Gastroesophageal sphincter (tissue), 3 donors: ENCODE measurements at regions not wholly inside any gene's neighbourhood (a gene's known extent, or its start where the extent isn't known, plus 50 kb on each side); places are given as distances from the start of the nearest gene placed in this dataset.

Source experiments
- EP300 ChIP-seq: sonication (generic); formaldehyde crosslinking; IDR thresholded peaks from one replicate; pipeline ENCODE4 v1.6.1; 2017; ENCODE audit warnings: antibody characterized with exemption, mild to moderate bottlenecking
- POLR2A ChIP-seq, 2 donors: fragments of 450-650 bp; IDR thresholded peaks; one replicate each; pipeline ENCODE4 v1.6.1; 2017; ENCODE audit warnings: antibody characterized with exemption in 2 of 2, mild to moderate bottlenecking in 2 of 2, moderate library complexity in 1 of 2
- TF ChIP-seq, protein P1 (sequence below), 4 experiments: fragments of 200-600 bp in 2 of 4; fragments of 450-650 bp in 2 of 4; sonication (generic) in 1 of 4; IDR thresholded peaks; one replicate each; pipeline ENCODE4 v1.5.1; 2017 to 2019; ENCODE audit warnings: antibody characterized with exemption in 4 of 4, mild to moderate bottlenecking in 2 of 4, moderate library complexity in 2 of 4

DNA sequence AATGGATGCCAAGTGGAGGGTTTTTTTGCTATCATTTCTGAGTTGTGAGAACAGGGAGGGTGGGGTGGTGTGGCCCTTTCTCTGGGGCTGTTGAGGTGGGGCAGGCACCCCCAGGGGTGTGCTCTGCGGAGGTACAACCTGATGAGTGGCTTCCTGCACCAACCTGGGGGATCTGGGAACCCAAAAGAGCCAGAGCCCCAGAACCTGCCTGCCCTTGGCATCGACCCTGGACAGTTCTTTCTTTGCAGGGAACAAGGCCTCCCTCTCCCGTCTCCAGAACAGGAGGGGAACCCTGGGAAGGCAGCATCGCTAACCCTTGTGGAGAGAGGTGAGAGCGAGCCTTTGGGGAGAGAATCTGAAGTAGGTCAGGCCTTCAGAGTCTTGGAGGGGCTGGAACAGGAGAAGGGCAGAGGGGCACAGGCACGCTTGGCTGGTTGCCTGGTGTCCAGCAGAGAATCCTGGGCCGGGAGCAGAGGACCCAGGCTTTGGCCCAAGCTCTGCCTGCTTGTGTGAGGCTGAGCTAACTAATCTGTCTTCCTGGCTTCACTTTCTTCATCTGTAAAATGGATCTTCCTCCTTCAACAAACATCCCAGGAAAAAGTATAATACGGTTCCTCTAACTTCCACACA lies 84.9 kb downstream of the RHOB start:
- TF ChIP-seq, protein P1, sequence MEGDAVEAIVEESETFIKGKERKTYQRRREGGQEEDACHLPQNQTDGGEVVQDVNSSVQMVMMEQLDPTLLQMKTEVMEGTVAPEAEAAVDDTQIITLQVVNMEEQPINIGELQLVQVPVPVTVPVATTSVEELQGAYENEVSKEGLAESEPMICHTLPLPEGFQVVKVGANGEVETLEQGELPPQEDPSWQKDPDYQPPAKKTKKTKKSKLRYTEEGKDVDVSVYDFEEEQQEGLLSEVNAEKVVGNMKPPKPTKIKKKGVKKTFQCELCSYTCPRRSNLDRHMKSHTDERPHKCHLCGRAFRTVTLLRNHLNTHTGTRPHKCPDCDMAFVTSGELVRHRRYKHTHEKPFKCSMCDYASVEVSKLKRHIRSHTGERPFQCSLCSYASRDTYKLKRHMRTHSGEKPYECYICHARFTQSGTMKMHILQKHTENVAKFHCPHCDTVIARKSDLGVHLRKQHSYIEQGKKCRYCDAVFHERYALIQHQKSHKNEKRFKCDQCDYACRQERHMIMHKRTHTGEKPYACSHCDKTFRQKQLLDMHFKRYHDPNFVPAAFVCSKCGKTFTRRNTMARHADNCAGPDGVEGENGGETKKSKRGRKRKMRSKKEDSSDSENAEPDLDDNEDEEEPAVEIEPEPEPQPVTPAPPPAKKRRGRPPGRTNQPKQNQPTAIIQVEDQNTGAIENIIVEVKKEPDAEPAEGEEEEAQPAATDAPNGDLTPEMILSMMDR (IDR thresholded peaks at IDR 0.05): no peak
- no peak for TF ChIP-seq POLR2A (IDR thresholded peaks at IDR 0.05)
- TF ChIP-seq EP300: no peak
